GM12878 (cell line): ENCODE measurements at regions not wholly inside any gene's neighbourhood (a gene's known extent, or its start where the extent isn't known, plus 50 kb on each side); places are given as distances from the start of the nearest gene placed in this dataset.

Experiments
- ATAC-seq: fragments of 200-7000 bp; cut with Tn5 transposase; 3 replicates; pipeline ENCODE4 v1.9.1; 2020; ENCODE audit warnings: mild to moderate bottlenecking, moderate library complexity
- BruUV-seq: library from RNA; stranded (reverse); fragments of 400-500 nt; replicated peaks from 2 replicates; lab custom pipeline; 2021; lab: Mats Ljungman, UMichigan
- CTCF ChIA-PET: fragments of 300-600 bp; sonication (Branson Sonifier 250); formaldehyde crosslinking; extraction: SDS; loops from one replicate; lab custom pipeline; 2021; ENCODE audit warnings: inconsistent platforms; lab: Yijun Ruan, JAX
- POLR2A ChIA-PET: fragments of 350-600 bp; formaldehyde crosslinking; extraction: SDS; loops from one replicate; lab custom pipeline; 2021; ENCODE audit warnings: inconsistent platforms; lab: Charles Lee
- RAD21 ChIA-PET: fragments of 300-600 bp; sonication (Branson Sonifier 250); formaldehyde crosslinking; loops from one replicate; lab custom pipeline; 2023; ENCODE audit warnings: antibody characterized with exemption; ENCODE audit not compliant: unreplicated experiment; lab: Charles Lee
- SMC1A ChIA-PET: fragments of 300-600 bp; sonication (Branson Sonifier 250); formaldehyde crosslinking; loops from one replicate; lab custom pipeline; 2023; ENCODE audit not compliant: unreplicated experiment, uncharacterized antibody; lab: Charles Lee
- DNase-seq: peaks from one replicate; pipeline ENCODE4 v3.0.0-alpha.2; 2011; ENCODE audit warnings: low read depth, low spot score
- FAIRE-seq: peaks from 3 replicates; lab custom pipeline; 2011; peaks lifted over from hg19 to GRCh38; lab: Jason Lieb, UNC
- H2AFZ ChIP-seq: 2 replicates; pipeline ENCODE4 v1.6.0; 2011; ENCODE audit warnings: low read depth, low read length, control low read depth; ENCODE audit not compliant: control insufficient read depth
- H3K27ac ChIP-seq: 2 replicates; pipeline ENCODE4 v1.5.1; 2011; ENCODE audit warnings: control low read depth; ENCODE audit not compliant: control insufficient read depth, insufficient read depth
- H3K27me3 ChIP-seq, 2 experiments: replicated peaks in 1 of 2; 2 replicates each; pipeline versions ENCODE4 v1.6.0 to v1.6.1; 2011; ENCODE audit warnings: low read length in 1 of 2; ENCODE audit not compliant: control insufficient read depth in 2 of 2, insufficient read depth in 2 of 2
- H3K36me3 ChIP-seq, 2 experiments: 2 replicates each; pipeline ENCODE4 v1.5.1; 2011; ENCODE audit warnings: low read length in 1 of 2; ENCODE audit not compliant: control insufficient read depth in 2 of 2, insufficient read depth in 2 of 2
- H3K4me1 ChIP-seq: 2 replicates; pipeline ENCODE4 v1.6.1; 2011; ENCODE audit warnings: mild to moderate bottlenecking, low read length, moderate library complexity, mixed read lengths; ENCODE audit not compliant: control insufficient read depth, insufficient read depth
- H3K4me2 ChIP-seq: 2 replicates; pipeline ENCODE4 v1.6.0; 2011; ENCODE audit warnings: control low read depth; ENCODE audit not compliant: control insufficient read depth, insufficient read depth
- H3K4me3 ChIP-seq: fragments of 200-600 bp; sonication (generic); 2 replicates; pipeline ENCODE4 v1.5.1; 2016
- H3K79me2 ChIP-seq: 2 replicates; pipeline ENCODE4 v1.6.0; 2011; ENCODE audit warnings: low read length; ENCODE audit not compliant: control insufficient read depth, insufficient read depth
- H3K9ac ChIP-seq: 2 replicates; pipeline ENCODE4 v1.8.0; 2011; ENCODE audit warnings: low read length, control low read depth, mixed read lengths; ENCODE audit not compliant: control insufficient read depth, insufficient read depth
- H3K9me3 ChIP-seq: replicated peaks from 3 replicates; pipeline ENCODE4 v1.5.1; 2011; ENCODE audit warnings: mild to moderate bottlenecking, low read length; ENCODE audit not compliant: control insufficient read depth, insufficient read depth
- H4K20me1 ChIP-seq: 2 replicates; pipeline ENCODE4 v1.6.0; 2011; ENCODE audit not compliant: control insufficient read depth, insufficient read depth
- BACH1 ChIP-seq: fragments of 450-650 bp; IDR thresholded peaks from 2 replicates; pipeline ENCODE4 v1.6.1; 2017; ENCODE audit warnings: mild to moderate bottlenecking, borderline replicate concordance
- CBX3 ChIP-seq: fragments of 200-600 bp; sonication (generic); IDR thresholded peaks from 2 replicates; pipeline ENCODE4 v1.6.1; 2016; ENCODE audit warnings: low read depth, borderline replicate concordance
- CBX5 ChIP-seq: sonication (generic); IDR thresholded peaks from 2 replicates; pipeline ENCODE4 v1.6.1; 2016; ENCODE audit warnings: low read depth, moderate library complexity, mild to moderate bottlenecking, inconsistent platforms
- EP300 ChIP-seq, 2 experiments: fragments of 150-350 bp in 1 of 2; IDR thresholded peaks; 2 replicates each; pipeline ENCODE4 v1.6.1; 2011 to 2012; ENCODE audit warnings: low read depth in 2 of 2, low read length in 2 of 2, borderline replicate concordance in 1 of 2, improper control_type of control experiment in 1 of 2, inconsistent platforms in 1 of 2; ENCODE audit not compliant: control insufficient read depth in 1 of 2
- KDM1A ChIP-seq: fragments of 200-600 bp; sonication (generic); IDR thresholded peaks from 2 replicates; pipeline ENCODE4 v1.6.1; 2016; ENCODE audit warnings: borderline replicate concordance
- KLF5 ChIP-seq: fragments of 450-650 bp; IDR thresholded peaks from 2 replicates; pipeline ENCODE4 v1.6.1; 2014; ENCODE audit warnings: mild to moderate bottlenecking; ENCODE audit not compliant: partially characterized antibody
- NR2F1 ChIP-seq: fragments of 450-650 bp; conservative IDR thresholded peaks from 2 replicates; pipeline ENCODE4 v1.6.1; 2017; ENCODE audit warnings: mild to moderate bottlenecking
- PML ChIP-seq: IDR thresholded peaks from 2 replicates; pipeline ENCODE4 v1.6.1; 2012; ENCODE audit warnings: low read length, inconsistent platforms
- TCF12 ChIP-seq: IDR thresholded peaks from 2 replicates; pipeline ENCODE4 v1.6.1; 2011; ENCODE audit warnings: low read depth, mild to moderate bottlenecking, low read length
- TCF7 ChIP-seq: IDR thresholded peaks from 2 replicates; pipeline ENCODE4 v1.6.1; 2014; ENCODE audit warnings: antibody characterized with exemption, borderline replicate concordance
- ZNF24 ChIP-seq: fragments of 450-650 bp; IDR thresholded peaks from 2 replicates; pipeline ENCODE4 v1.6.1; 2017; ENCODE audit warnings: antibody characterized with exemption, mild to moderate bottlenecking
- ZZZ3 ChIP-seq: IDR thresholded peaks from 2 replicates; pipeline ENCODE4 v1.6.1; 2011; ENCODE audit warnings: low read depth; ENCODE audit not compliant: control insufficient read depth, insufficient read length
- WGBS: methylation state at CpG from one replicate; pipeline ENCODE4 v1.1.6; 2016; ENCODE audit warnings: low lambda C conversion rate; ENCODE audit not compliant: insufficient replicate concordance, insufficient coverage; ENCODE audit errors: missing lambda C conversion rate; 5-methylcytosine and 5-hydroxymethylcytosine counted together
- in situ Hi-C: fragments of 300-500 bp; cut with MboI; formaldehyde crosslinking; loops from 9 replicates; pipeline ENCODE4 v1.14.3; 2018; ENCODE audit warnings: mixed read lengths
- intact Hi-C: fragments of 100-400 bp; cut with micrococcal nuclease; formaldehyde crosslinking; loops from one replicate; pipeline ENCODE4 v1.14.2; 2022; ENCODE audit not compliant: unreplicated experiment
- TF ChIP-seq, protein P1 (sequence below): IDR thresholded peaks from 2 replicates; pipeline ENCODE4 v1.6.1; 2011; ENCODE audit warnings: borderline replicate concordance, low read depth, mild to moderate bottlenecking, moderate library complexity, low read length; ENCODE audit not compliant: insufficient read depth, poor library complexity, severe bottlenecking
- TF ChIP-seq, protein P2 (sequence below): fragments of 450-650 bp; formaldehyde crosslinking; IDR thresholded peaks from 2 replicates; pipeline ENCODE4 v1.5.0; 2022; ENCODE audit warnings: mild to moderate bottlenecking, missing genetic modification characterization
- TF ChIP-seq, protein P3 (sequence below): fragments of 450-650 bp; formaldehyde crosslinking; IDR thresholded peaks from 2 replicates; pipeline ENCODE4 v1.4.0; 2022; ENCODE audit warnings: mild to moderate bottlenecking, moderate library complexity
- TF ChIP-seq, protein P4 (sequence below): IDR thresholded peaks from 2 replicates; pipeline ENCODE4 v1.6.1; 2012; ENCODE audit warnings: low read depth, low read length, improper control_type of control experiment

DNA sequence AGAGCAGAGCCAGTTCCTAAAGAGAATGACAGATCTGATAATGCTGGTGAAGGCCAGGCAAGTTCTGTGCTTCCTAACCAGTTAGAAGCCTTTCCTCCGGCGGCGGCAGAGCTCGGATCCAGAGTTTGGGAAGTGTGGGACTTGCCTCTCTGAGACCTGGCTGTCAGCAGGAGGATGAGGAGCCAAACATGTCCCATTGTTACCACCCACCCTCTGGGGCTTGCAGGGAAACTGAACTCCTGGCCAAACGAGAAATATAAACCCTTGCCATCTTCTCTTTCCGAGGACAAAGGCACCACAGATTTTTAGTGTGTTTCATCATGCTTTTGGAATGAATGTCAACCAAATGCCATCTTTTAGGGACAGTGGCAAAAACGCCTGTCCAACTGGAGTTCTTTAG, 80.2 kb upstream of the SMURF2 start:
- ChIA-PET SMC1A (no interaction called here), POLR2A (no interaction called here), CTCF (interaction anchor here (1.3 kb wide), 1 partner anchor 20 kb away, joined by 5 read pairs; no protein-coding TSS in a partner anchor), RAD21 (no interaction called here)
- no peak overlapping the region for H3K4me2 ChIP-seq
- FAIRE-seq (no peak), DNase-seq (no peak), ATAC-seq (no peak)
- H2AFZ ChIP-seq: no peak overlapping the region
- H3K9me3 ChIP-seq: no peaks in the 10 kb centered on the region
- H3K9ac ChIP-seq: no peak overlapping the region
- H3K27me3 ChIP-seq: no peaks in the 10 kb centered on the region
- no peak overlapping the region for H3K27ac ChIP-seq
- no peaks in the 10 kb centered on the region for H3K4me1 ChIP-seq
- in situ Hi-C loops (no loop called here), intact Hi-C loops (no loop called here)
- no TSS peak for BruUV-seq
- no peaks in the 10 kb centered on the region for H3K79me2 ChIP-seq
- 66% methylated on average over 7 of the region's 7 CpGs for WGBS
- H4K20me1 ChIP-seq: no peaks in the 10 kb centered on the region
- no peaks in the 10 kb centered on the region for H3K36me3 ChIP-seq
- H3K4me3 ChIP-seq: no peak overlapping the region
- TF ChIP-seq PML: no peak
- TF ChIP-seq BACH1: no peak
- TF ChIP-seq, protein P1, sequence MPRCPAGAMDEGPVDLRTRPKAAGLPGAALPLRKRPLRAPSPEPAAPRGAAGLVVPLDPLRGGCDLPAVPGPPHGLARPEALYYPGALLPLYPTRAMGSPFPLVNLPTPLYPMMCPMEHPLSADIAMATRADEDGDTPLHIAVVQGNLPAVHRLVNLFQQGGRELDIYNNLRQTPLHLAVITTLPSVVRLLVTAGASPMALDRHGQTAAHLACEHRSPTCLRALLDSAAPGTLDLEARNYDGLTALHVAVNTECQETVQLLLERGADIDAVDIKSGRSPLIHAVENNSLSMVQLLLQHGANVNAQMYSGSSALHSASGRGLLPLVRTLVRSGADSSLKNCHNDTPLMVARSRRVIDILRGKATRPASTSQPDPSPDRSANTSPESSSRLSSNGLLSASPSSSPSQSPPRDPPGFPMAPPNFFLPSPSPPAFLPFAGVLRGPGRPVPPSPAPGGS: no peak
- TF ChIP-seq, protein P2, sequence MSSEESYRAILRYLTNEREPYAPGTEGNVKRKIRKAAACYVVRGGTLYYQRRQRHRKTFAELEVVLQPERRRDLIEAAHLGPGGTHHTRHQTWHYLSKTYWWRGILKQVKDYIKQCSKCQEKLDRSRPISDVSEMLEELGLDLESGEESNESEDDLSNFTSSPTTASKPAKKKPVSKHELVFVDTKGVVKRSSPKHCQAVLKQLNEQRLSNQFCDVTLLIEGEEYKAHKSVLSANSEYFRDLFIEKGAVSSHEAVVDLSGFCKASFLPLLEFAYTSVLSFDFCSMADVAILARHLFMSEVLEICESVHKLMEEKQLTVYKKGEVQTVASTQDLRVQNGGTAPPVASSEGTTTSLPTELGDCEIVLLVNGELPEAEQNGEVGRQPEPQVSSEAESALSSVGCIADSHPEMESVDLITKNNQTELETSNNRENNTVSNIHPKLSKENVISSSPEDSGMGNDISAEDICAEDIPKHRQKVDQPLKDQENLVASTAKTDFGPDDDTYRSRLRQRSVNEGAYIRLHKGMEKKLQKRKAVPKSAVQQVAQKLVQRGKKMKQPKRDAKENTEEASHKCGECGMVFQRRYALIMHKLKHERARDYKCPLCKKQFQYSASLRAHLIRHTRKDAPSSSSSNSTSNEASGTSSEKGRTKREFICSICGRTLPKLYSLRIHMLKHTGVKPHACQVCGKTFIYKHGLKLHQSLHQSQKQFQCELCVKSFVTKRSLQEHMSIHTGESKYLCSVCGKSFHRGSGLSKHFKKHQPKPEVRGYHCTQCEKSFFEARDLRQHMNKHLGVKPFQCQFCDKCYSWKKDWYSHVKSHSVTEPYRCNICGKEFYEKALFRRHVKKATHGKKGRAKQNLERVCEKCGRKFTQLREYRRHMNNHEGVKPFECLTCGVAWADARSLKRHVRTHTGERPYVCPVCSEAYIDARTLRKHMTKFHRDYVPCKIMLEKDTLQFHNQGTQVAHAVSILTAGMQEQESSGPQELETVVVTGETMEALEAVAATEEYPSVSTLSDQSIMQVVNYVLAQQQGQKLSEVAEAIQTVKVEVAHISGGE (CRISPR knock-in tag): no peak
- no peak for TF ChIP-seq KLF5
- no peak for TF ChIP-seq ZNF24
- TF ChIP-seq TCF7: no peak
- TF ChIP-seq KDM1A: no peak
- no peak for TF ChIP-seq ZZZ3
- TF ChIP-seq TCF12: no peak
- TF ChIP-seq, protein P3, sequence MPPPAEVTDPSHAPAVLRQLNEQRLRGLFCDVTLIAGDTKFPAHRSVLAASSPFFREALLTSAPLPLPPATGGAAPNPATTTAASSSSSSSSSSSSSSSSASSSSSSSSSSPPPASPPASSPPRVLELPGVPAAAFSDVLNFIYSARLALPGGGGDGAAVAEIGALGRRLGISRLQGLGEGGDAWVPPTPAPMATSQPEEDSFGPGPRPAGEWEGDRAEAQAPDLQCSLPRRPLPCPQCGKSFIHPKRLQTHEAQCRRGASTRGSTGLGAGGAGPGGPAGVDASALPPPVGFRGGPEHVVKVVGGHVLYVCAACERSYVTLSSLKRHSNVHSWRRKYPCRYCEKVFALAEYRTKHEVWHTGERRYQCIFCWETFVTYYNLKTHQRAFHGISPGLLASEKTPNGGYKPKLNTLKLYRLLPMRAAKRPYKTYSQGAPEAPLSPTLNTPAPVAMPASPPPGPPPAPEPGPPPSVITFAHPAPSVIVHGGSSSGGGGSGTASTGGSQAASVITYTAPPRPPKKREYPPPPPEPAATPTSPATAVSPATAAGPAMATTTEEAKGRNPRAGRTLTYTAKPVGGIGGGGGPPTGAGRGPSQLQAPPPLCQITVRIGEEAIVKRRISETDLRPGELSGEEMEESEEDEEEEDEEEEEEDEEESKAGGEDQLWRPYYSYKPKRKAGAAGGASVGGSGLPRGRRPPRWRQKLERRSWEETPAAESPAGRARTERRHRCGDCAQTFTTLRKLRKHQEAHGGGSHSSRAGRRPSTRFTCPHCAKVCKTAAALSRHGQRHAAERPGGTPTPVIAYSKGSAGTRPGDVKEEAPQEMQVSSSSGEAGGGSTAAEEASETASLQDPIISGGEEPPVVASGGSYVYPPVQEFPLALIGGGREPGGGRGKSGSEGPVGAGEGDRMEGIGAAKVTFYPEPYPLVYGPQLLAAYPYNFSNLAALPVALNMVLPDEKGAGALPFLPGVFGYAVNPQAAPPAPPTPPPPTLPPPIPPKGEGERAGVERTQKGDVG (CRISPR knock-in tag): no peak
- TF ChIP-seq, protein P4, sequence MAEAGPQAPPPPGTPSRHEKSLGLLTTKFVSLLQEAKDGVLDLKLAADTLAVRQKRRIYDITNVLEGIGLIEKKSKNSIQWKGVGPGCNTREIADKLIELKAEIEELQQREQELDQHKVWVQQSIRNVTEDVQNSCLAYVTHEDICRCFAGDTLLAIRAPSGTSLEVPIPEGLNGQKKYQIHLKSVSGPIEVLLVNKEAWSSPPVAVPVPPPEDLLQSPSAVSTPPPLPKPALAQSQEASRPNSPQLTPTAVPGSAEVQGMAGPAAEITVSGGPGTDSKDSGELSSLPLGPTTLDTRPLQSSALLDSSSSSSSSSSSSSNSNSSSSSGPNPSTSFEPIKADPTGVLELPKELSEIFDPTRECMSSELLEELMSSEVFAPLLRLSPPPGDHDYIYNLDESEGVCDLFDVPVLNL: no peak
- TF ChIP-seq CBX5: no peak
- no peak for TF ChIP-seq EP300 (IDR thresholded peaks at IDR 0.05; ENCODE audit: borderline replicate concordance in 1 of 2, control insufficient read depth in 1 of 2, low read depth in 2 of 2, low read length in 2 of 2)
- no peak for TF ChIP-seq CBX3
- no peak for TF ChIP-seq NR2F1
